ELF-1 (cell line): ENCODE measurements at regions not wholly inside any gene's neighbourhood (a gene's known extent, or its start where the extent isn't known, plus 50 kb on each side); places are given as distances from the start of the nearest gene placed in this dataset.

Experiments used
- DNase-seq: peaks from one replicate; pipeline ENCODE4 v3.0.0-alpha.2; 2016; ENCODE audit warnings: low read depth, low spot score

- no peak for DNase-seq
Measured at GRCh38 chr10:130429809-130430208, 293.6 kb downstream of the GLRX3 start.

GRCh38 chr10:130430291-130430690 is 294.1 kb downstream of the GLRX3 start:
- DNase-seq, result no peak

GRCh38 chr10:130430852-130431704 is 294.9 kb downstream of the GLRX3 start:
- DNase-seq, result no peak

GRCh38 chr10:130432271-130432670 is 296.1 kb downstream of the GLRX3 start:
- DNase-seq, result no peak

- DNase-seq, result no peak
Measured at GRCh38 chr10:130432850-130433249, 296.7 kb downstream of the GLRX3 start.

GRCh38 chr10:130434446-130435385 is 298.5 kb downstream of the GLRX3 start:
- DNase-seq, result no peak

- DNase-seq, result no peak
Measured at GRCh38 chr10:130435961-130436360, 299.8 kb downstream of the GLRX3 start.

GRCh38 chr10:130438861-130439260 is 302.7 kb downstream of the GLRX3 start:
- no peak for DNase-seq

- DNase-seq, result no peak
Measured at GRCh38 chr10:130439766-130440165, 303.6 kb downstream of the GLRX3 start.

- DNase-seq, result no peak
Measured at GRCh38 chr10:130440494-130440893, 304.3 kb downstream of the GLRX3 start.

GRCh38 chr10:130440971-130441370 is 304.8 kb downstream of the GLRX3 start:
- no peak for DNase-seq

- DNase-seq, result no peak
Measured at GRCh38 chr10:130443066-130443465, 306.9 kb downstream of the GLRX3 start.

- DNase-seq, result no peak
Measured at GRCh38 chr10:130453036-130453720, 317.0 kb downstream of the GLRX3 start.

- DNase-seq, result no peak
Measured at GRCh38 chr10:130453721-130454542, 317.7 kb downstream of the GLRX3 start.

GRCh38 chr10:130454543-130455000 is 318.4 kb downstream of the GLRX3 start:
- no peak for DNase-seq

- DNase-seq, result no peak
Measured at GRCh38 chr10:130455111-130455695, 319.0 kb downstream of the GLRX3 start.

GRCh38 chr10:130455791-130456190 is 319.6 kb downstream of the GLRX3 start:
- DNase-seq, result no peak

- DNase-seq, result no peak
Measured at GRCh38 chr10:130456616-130457015, 320.4 kb downstream of the GLRX3 start.

GRCh38 chr10:130458509-130458908 is 322.3 kb downstream of the GLRX3 start:
- no peak for DNase-seq

GRCh38 chr10:130459011-130459410 is 322.8 kb downstream of the GLRX3 start:
- DNase-seq, result no peak
